HUES64 (cell line): ENCODE measurements at regions not wholly inside any gene's neighbourhood (a gene's known extent, or its start where the extent isn't known, plus 50 kb on each side); places are given as distances from the start of the nearest gene placed in this dataset.
"Not testable (repeated sequence)": the region's sequence is repeated elsewhere in the genome, so short reads cannot be mapped to it uniquely, and the experiment has no call there.

Experiments
- H3K27ac ChIP-seq: 2 replicates; pipeline ENCODE4 v1.7.0; 2013; ENCODE audit warnings: low read depth, low read length, inconsistent platforms
- H3K27me3 ChIP-seq: 2 replicates; pipeline ENCODE4 v1.6.1; 2013; ENCODE audit warnings: mild to moderate bottlenecking, low read length; ENCODE audit not compliant: insufficient read depth
- H3K36me3 ChIP-seq: 2 replicates; pipeline ENCODE4 v1.6.1; 2013; ENCODE audit warnings: mild to moderate bottlenecking, low read length; ENCODE audit not compliant: insufficient read depth
- H3K4me1 ChIP-seq: 2 replicates; pipeline ENCODE4 v1.6.1; 2013; ENCODE audit warnings: mild to moderate bottlenecking, low read length, moderate library complexity; ENCODE audit not compliant: insufficient read depth
- H3K4me3 ChIP-seq: 2 replicates; pipeline ENCODE4 v1.5.1; 2013; ENCODE audit warnings: mild to moderate bottlenecking, low read length, moderate library complexity
- H3K9ac ChIP-seq: 2 replicates; pipeline ENCODE4 v1.6.1; 2013; ENCODE audit warnings: mild to moderate bottlenecking, low read depth, low read length
- H3K9me3 ChIP-seq: 2 replicates; pipeline ENCODE4 v1.6.1; 2013; ENCODE audit warnings: low read depth, low read length; ENCODE audit not compliant: insufficient read depth
- WGBS: fragments of 150-250, 120-280 bp; methylation state at CpG from one replicate; pipeline ENCODE4 v1.1.7; 2013; ENCODE audit warnings: missing lambda C conversion rate; 5-methylcytosine and 5-hydroxymethylcytosine counted together

GRCh38 chr18:70397259-70397925 is 108.5 kb downstream of the SOCS6 start:
- WGBS, result 95% methylated on average over 3 of the region's 5 CpGs
- H3K9me3 ChIP-seq, result no peaks in the 10 kb centered on the region
- no peaks in the 10 kb centered on the region for H3K4me1 ChIP-seq
- no peak overlapping the region for H3K9ac ChIP-seq
- no peak overlapping the region for H3K27ac ChIP-seq
- H3K36me3 ChIP-seq, result no peaks in the 10 kb centered on the region
- H3K27me3 ChIP-seq, result no peaks in the 10 kb centered on the region
- H3K4me3 ChIP-seq, result no peak overlapping the region

- H3K27ac ChIP-seq, H3K4me3 ChIP-seq, H3K4me1 ChIP-seq, H3K36me3 ChIP-seq, H3K27me3 ChIP-seq, H3K9ac ChIP-seq, H3K9me3 ChIP-seq: not testable (repeated sequence)
- 84% methylated on average over 4 of the region's 4 CpGs for WGBS
These were observed 106.9 kb downstream of the SOCS6 start for GRCh38 chr18:70395771-70396170.

DNA sequence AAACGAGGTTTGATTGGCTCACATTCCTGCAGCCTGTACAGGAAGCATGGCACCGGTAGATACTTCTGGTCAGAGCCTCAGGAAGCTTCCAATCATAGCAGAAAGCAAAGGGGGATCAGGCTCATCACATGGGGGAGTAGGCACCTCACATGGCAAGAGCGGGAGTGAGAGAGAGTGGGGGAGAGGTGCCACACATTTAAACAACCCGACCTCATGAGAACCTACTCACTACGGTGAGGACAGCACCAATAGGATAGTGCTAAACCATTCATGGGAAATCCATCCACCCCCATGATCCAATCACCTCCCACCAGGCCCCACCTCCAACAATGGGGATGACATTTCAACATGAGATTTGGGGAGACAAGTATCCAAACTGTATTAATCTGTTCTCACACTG is 105.8 kb downstream of the SOCS6 start:
- Histone ChIP-seq H3K9ac (no peak overlapping the region), H3K27ac (no peak overlapping the region), H3K4me1 (no peaks in the 10 kb centered on the region), H3K36me3 (no peaks in the 10 kb centered on the region), H3K9me3 (no peaks in the 10 kb centered on the region), H3K4me3 (no peak overlapping the region), H3K27me3 (no peaks in the 10 kb centered on the region)
- 92% methylated on average over 5 of the region's 5 CpGs for WGBS

DNA sequence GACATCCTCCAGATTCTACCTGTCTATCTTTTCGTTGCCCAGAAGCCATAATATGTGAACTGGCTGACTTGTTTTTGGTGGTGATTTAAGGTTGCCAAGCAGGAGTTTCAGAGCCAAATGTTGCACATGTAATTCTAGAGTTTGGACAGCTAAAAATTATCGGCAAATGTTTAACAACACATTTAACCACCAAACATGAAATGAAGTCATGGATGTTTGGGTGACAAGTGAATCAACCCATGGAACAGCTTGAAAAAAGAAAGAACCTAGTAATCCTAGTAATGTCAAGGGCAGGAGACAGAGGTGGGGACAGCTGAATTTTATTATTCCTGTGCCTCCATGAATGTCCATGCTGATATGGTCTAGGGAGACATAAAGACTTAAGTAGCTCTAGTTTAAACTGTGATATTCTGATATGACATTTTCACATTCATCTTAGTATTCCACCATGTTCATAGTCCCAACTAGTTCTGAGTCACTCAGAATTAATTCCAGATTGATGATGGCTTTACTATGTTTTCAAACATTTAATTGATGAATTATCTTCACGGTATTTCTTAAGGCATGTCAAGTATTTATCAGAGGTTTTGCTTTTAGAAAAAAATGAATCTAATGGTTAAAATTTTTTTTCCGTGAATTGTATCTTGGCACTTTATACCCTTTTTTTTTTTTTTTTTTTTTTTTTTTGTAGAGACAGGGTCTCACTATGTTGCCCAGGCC is 101.7 kb downstream of the SOCS6 start:
- Histone ChIP-seq H3K9ac (no peak overlapping the region), H3K27me3 (no peaks in the 10 kb centered on the region), H3K4me3 (no peak overlapping the region), H3K4me1 (no peaks in the 10 kb centered on the region), H3K9me3 (no peaks in the 10 kb centered on the region), H3K36me3 (no peaks in the 10 kb centered on the region), H3K27ac (no peak overlapping the region)
- WGBS, result 95% methylated on average over 3 of the region's 4 CpGs

DNA sequence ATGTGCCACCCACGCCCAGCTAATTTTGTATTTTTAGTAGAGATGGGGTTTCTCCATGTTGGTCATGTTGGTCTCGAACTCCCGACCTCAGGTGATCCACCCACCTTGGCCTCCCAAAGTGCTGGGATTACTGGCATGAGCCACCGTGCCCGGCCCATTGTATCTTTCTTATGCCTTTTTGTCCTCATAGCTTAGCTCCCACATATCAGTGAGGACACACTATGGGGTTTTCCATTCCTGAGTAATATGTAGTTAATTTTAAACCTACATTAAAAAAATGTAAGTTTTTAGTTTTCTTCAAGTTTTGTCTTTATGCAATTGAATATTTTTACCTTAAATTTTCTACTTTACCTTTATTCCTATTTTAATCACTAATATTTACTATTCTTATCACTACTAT is 100.2 kb downstream of the SOCS6 start:
- not testable (repeated sequence) for H3K27ac ChIP-seq, H3K4me3 ChIP-seq, H3K27me3 ChIP-seq, H3K36me3 ChIP-seq, H3K4me1 ChIP-seq, H3K9me3 ChIP-seq, H3K9ac ChIP-seq
- WGBS, result 92% methylated on average over 5 of the region's 5 CpGs

GRCh38 chr18:70387027-70387426 is 98.2 kb downstream of the SOCS6 start:
- H3K27ac ChIP-seq, result no peak overlapping the region
- no peaks in the 10 kb centered on the region for H3K9me3 ChIP-seq
- H3K27me3 ChIP-seq, result no peaks in the 10 kb centered on the region
- peaks cover 7% of the 10 kb centered on the region; the same call in 1 of the 2 replicates for H3K4me1 ChIP-seq
- no peaks in the 10 kb centered on the region for H3K36me3 ChIP-seq
- H3K9ac ChIP-seq, result no peak overlapping the region
- no peak overlapping the region for H3K4me3 ChIP-seq
- 98% methylated on average over 1 of the region's 1 CpG for WGBS

- Histone ChIP-seq H3K4me3 (no peak overlapping the region), H3K4me1 (peaks cover 11% of the 10 kb centered on the region; the same call in 1 of the 2 replicates), H3K9me3 (no peaks in the 10 kb centered on the region), H3K27me3 (no peaks in the 10 kb centered on the region), H3K27ac (no peak overlapping the region), H3K36me3 (no peaks in the 10 kb centered on the region), H3K9ac (no peak overlapping the region)
- 96% methylated on average over 3 of the region's 3 CpGs for WGBS
These were observed 97.7 kb downstream of the SOCS6 start for GRCh38 chr18:70386582-70386981.

- no peak overlapping the region for H3K4me3 ChIP-seq
- H3K27me3 ChIP-seq, result no peaks in the 10 kb centered on the region
- H3K27ac ChIP-seq, result no peak overlapping the region
- no peak overlapping the region for H3K9ac ChIP-seq
- H3K4me1 ChIP-seq, result peaks cover 14% of the 10 kb centered on the region; the same call in 1 of the 2 replicates
- no peaks in the 10 kb centered on the region for H3K9me3 ChIP-seq
- H3K36me3 ChIP-seq, result no peaks in the 10 kb centered on the region
These were observed 96.6 kb downstream of the SOCS6 start for GRCh38 chr18:70385474-70385873.

DNA sequence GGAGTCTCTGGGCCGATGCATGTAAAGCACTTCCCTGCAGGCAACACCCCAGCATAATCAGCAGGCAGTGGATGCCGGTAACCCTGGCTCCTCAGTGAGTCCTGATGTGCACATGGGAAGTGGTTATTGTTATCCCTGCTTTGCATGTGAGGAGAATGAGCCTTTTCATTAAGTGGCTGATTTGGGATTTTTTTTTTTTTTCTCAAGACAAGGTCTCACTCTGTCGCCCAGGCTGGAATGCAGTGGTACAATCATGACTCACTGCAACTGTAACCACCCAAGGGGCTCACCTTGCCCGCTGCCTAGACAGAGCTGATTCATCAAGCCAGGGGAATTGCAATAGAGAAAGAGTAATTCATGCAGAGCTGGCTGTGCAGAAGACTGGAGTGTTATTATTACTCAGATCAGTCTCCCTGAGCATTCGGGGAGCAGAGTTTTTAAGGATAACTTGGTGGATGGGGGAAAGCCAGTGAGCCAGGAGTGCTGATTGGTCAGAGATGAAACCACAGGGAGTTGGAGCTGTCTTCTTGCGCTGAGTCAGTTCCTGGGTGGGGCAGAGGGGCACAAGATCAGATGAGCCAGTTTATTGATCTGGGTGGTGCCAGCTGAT is 95.4 kb downstream of the SOCS6 start:
- Histone ChIP-seq H3K27me3 (no peaks in the 10 kb centered on the region), H3K9ac (no peak overlapping the region), H3K4me3 (no peak overlapping the region), H3K9me3 (no peaks in the 10 kb centered on the region), H3K36me3 (no peaks in the 10 kb centered on the region), H3K27ac (no peak overlapping the region), H3K4me1 (peaks cover 14% of the 10 kb centered on the region; the same call in 1 of the 2 replicates)
- WGBS, result 72% methylated on average over 6 of the region's 6 CpGs

- Histone ChIP-seq H3K4me1 (peaks cover 14% of the 10 kb centered on the region; the same call in 1 of the 2 replicates), H3K27ac (no peak overlapping the region), H3K27me3 (no peaks in the 10 kb centered on the region), H3K4me3 (no peak overlapping the region), H3K9me3 (no peaks in the 10 kb centered on the region), H3K9ac (no peak overlapping the region), H3K36me3 (no peaks in the 10 kb centered on the region)
- WGBS, result 88% methylated on average over 14 of the region's 14 CpGs
These were observed 94.3 kb downstream of the SOCS6 start for GRCh38 chr18:70382992-70383717.

GRCh38 chr18:70382017-70382416 is 93.2 kb downstream of the SOCS6 start:
- Histone ChIP-seq H3K9ac (no peak overlapping the region), H3K36me3 (no peaks in the 10 kb centered on the region), H3K9me3 (no peaks in the 10 kb centered on the region), H3K4me3 (no peak overlapping the region), H3K27me3 (no peaks in the 10 kb centered on the region), H3K4me1 (peaks cover 14% of the 10 kb centered on the region; the same call in 1 of the 2 replicates), H3K27ac (no peak overlapping the region)
- WGBS, result 86% methylated on average over 7 of the region's 7 CpGs
